ENCODE measurements at regions not wholly inside any gene's neighbourhood (a gene's known extent, or its start where the extent isn't known, plus 50 kb on each side); places are given as distances from the start of the nearest gene placed in this dataset.

DNA sequence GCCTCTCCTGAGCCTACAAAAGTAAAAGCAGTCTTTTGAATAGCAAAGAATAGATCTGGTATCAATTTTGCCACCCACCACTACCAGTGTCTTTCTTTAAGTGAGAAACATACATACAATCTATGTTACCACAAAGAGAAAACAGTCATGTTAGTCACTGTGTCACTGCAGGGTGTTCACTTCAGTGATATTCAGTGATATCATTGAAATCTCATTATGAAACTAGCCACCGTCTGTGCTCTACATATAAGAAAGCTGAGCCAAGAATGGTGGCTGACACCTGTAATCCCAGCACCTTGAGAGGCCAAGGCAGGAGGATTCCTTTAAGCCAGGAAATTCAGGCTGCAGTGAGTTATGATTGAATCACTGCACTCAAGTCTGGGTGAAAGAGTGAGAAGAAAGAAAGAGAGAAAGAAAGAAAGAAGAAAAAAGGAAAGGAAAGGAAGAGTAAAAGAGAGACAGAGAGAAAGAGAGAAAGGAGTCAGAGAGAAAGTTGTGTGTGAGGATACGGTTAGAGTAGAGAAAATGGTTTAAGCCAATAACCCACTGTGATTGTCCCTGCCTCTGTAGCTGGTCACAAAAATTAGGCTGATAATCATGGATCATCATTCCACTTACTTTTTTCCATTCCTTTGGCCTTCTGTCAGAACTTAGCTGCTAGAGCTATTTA lies 847.1 kb downstream of the FAM181B start:
- Histone ChIP-seq H3K4me1 (ENCODE audit: control insufficient read depth, insufficient read depth, low read length) (no peaks in the 10 kb centered on the region), H3K9ac (ENCODE audit: low read length) (no peak overlapping the region), H3K27me3 (replicated peaks; ENCODE audit: control insufficient read depth, insufficient read depth, low read length) (no peaks in the 10 kb centered on the region), H3K9me3 (ENCODE audit: control insufficient read depth, low read length) (peaks cover 8% of the 10 kb centered on the region), H3K36me3 (ENCODE audit: control insufficient read depth, insufficient read depth, low read length, severe bottlenecking) (no peaks in the 10 kb centered on the region), H3K4me3 (ENCODE audit: low read length) (no peak overlapping the region)
- no peak for DNase-seq (ENCODE audit: low read depth)

DNA sequence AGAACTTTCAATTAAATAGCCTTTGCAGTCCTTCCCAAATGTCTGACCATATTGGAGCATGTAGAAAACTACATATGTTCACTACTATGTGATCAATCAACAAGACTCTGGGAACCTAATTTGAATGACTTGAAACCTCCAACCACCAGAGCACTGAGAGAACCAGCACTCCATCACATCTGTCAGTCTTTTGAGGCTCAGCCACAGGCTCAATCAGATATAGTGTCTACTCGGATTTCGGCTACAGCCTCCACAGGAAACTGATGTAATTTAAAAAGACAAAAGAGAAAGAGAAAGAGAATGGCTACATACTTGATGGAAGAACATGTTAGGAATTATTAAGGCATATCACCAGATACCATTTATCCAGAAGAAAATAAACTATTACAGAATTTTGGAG lies 859.0 kb downstream of the FAM181B start:
- DNase-seq (ENCODE audit: low read depth): no peak
- Histone ChIP-seq H3K4me1 (ENCODE audit: control insufficient read depth, insufficient read depth, low read length) (no peaks in the 10 kb centered on the region), H3K9me3 (ENCODE audit: control insufficient read depth, low read length) (no peaks in the 10 kb centered on the region), H3K4me3 (ENCODE audit: low read length) (no peak overlapping the region), H3K27me3 (replicated peaks; ENCODE audit: control insufficient read depth, insufficient read depth, low read length) (no peaks in the 10 kb centered on the region), H3K36me3 (ENCODE audit: control insufficient read depth, insufficient read depth, low read length, severe bottlenecking) (no peaks in the 10 kb centered on the region), H3K9ac (ENCODE audit: low read length) (no peak overlapping the region)

DNA sequence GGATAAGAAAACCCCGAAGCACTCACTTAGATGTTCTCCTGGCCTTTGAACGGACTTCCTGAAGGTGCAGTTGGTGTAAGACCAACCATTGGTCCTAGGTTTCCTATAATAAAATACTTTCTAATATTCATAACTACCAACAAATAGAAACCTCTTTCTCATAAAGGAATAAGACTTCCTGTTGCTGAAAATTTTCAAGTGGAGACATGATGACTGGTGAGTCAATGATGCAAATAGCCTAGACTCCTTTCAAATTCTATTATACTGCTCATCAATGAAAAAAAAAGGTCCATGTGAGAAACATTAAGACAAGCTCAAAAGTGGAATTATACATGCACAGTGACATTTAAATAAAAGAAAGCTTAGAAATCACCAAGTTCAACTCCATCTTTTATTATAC lies 862.8 kb downstream of the FAM181B start:
- Histone ChIP-seq H3K36me3 (ENCODE audit: control insufficient read depth, insufficient read depth, low read length, severe bottlenecking) (no peaks in the 10 kb centered on the region), H3K9me3 (ENCODE audit: control insufficient read depth, low read length) (no peaks in the 10 kb centered on the region), H3K4me1 (ENCODE audit: control insufficient read depth, insufficient read depth, low read length) (no peaks in the 10 kb centered on the region), H3K4me3 (ENCODE audit: low read length) (no peak overlapping the region), H3K9ac (ENCODE audit: low read length) (no peak overlapping the region), H3K27me3 (replicated peaks; ENCODE audit: control insufficient read depth, insufficient read depth, low read length) (no peaks in the 10 kb centered on the region)
- no peak for DNase-seq (ENCODE audit: low read depth)

DNA sequence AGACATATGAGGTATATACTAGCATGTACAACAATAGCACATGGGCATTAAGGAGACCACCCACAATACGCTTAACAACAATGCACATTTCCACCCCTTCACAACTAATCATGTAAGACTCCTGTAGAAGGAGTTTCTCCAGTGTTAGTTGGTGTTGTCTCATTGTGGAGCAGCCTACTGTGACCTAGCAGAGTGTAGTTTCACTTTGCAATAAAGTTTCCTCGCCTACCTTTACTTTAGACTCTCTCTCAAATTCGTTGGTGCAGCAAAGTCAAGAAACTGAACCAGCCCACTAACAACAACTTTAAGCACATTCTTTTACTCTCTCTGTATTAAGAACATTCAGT lies 863.6 kb downstream of the FAM181B start:
- Histone ChIP-seq H3K9me3 (ENCODE audit: control insufficient read depth, low read length) (no peaks in the 10 kb centered on the region), H3K9ac (ENCODE audit: low read length) (no peak overlapping the region), H3K4me3 (ENCODE audit: low read length) (no peak overlapping the region), H3K27me3 (replicated peaks; ENCODE audit: control insufficient read depth, insufficient read depth, low read length) (no peaks in the 10 kb centered on the region), H3K36me3 (ENCODE audit: control insufficient read depth, insufficient read depth, low read length, severe bottlenecking) (no peaks in the 10 kb centered on the region), H3K4me1 (ENCODE audit: control insufficient read depth, insufficient read depth, low read length) (no peaks in the 10 kb centered on the region)
- DNase-seq (ENCODE audit: low read depth): no peak

DNA sequence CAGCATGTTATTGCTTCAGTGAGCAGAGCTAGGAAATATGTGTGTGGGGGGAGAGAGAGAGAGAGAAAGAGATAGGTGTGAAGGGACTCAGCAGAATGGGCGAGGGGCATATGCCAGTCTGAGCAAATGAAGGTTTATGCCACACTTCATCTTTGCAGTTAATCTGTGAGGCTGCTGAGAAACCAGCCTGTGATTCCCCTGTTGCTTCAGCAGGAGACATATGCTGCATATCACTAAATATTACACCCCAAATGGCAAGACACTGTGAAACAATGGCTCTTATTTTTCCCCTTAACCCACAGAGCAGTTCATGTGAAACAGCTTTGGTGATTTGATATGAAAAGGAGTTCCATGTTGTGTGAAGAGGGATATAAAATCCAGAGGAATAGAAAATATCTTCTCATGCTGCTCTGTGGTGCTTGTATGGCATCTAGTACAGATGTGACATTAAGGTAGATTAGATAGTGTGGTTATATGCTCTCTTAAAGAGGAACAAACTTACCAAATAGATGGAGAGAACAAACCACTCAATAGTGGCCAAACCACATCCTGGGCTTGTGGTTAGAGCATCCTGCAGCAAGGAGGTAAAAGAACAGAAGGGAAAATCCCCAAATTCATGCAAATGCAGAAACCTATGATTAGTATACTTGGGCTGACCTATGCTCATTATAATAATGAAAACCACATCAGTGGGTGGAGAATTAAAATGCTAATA lies 864.2 kb downstream of the FAM181B start:
- no peaks in the 10 kb centered on the region for H3K27me3 ChIP-seq (replicated peaks; ENCODE audit: control insufficient read depth, insufficient read depth, low read length)
- H3K9ac ChIP-seq (ENCODE audit: low read length): no peak overlapping the region
- H3K9me3 ChIP-seq (ENCODE audit: control insufficient read depth, low read length): no peaks in the 10 kb centered on the region
- no peaks in the 10 kb centered on the region for H3K4me1 ChIP-seq (ENCODE audit: control insufficient read depth, insufficient read depth, low read length)
- H3K4me3 ChIP-seq (ENCODE audit: low read length): no peak overlapping the region
- H3K36me3 ChIP-seq (ENCODE audit: control insufficient read depth, insufficient read depth, low read length, severe bottlenecking): no peaks in the 10 kb centered on the region
- DNase-seq (ENCODE audit: low read depth): no peak

DNA sequence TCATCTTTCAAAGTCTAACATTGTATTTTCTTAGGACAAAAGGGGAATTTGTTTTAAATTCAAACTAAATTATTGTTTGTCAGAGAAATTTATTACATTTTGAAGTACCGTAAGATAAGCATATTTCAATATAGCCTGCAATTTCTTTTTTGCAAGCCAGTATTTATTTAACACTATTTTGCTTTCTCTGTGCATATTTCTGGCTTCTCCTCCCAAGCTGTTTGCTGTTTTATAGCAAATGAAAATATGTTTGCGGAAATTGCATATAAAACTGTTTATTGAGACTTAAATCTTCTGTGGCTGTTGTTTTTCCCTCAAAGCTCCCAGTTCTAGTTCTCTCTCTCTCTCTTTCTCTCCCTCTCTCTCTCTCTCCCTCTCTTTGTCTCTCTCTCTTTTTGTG lies 866.8 kb downstream of the FAM181B start:
- Histone ChIP-seq H3K4me3 (ENCODE audit: low read length) (no peak overlapping the region), H3K9me3 (ENCODE audit: control insufficient read depth, low read length) (no peaks in the 10 kb centered on the region), H3K4me1 (ENCODE audit: control insufficient read depth, insufficient read depth, low read length) (no peaks in the 10 kb centered on the region), H3K36me3 (ENCODE audit: control insufficient read depth, insufficient read depth, low read length, severe bottlenecking) (no peaks in the 10 kb centered on the region), H3K27me3 (replicated peaks; ENCODE audit: control insufficient read depth, insufficient read depth, low read length) (no peaks in the 10 kb centered on the region), H3K9ac (ENCODE audit: low read length) (no peak overlapping the region)
- DNase-seq (ENCODE audit: low read depth): no peak

DNA sequence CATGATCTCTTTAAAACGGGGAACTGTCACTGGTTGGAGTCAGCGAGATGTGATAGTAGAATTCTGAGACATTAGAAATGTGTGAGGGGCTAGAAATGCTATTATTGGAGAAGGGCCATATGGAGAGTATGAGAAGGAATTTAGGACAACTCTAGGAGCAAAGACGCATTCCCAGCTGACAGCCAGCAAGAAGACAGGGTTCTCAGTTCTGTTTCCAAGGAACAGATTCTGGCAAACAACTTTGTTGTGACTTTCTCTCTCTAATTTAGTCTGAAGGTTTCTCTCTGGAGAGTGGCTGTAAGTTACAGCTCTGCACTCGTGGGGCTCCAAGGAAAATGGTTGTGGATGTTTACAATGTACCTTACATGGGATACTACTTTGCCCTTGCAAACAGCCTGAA lies 876.3 kb downstream of the FAM181B start:
- DNase-seq (ENCODE audit: low read depth): no peak
- Histone ChIP-seq H3K9me3 (ENCODE audit: control insufficient read depth, low read length) (no peaks in the 10 kb centered on the region), H3K36me3 (ENCODE audit: control insufficient read depth, insufficient read depth, low read length, severe bottlenecking) (no peaks in the 10 kb centered on the region), H3K4me1 (ENCODE audit: control insufficient read depth, insufficient read depth, low read length) (no peaks in the 10 kb centered on the region), H3K4me3 (ENCODE audit: low read length) (no peak overlapping the region), H3K27me3 (replicated peaks; ENCODE audit: control insufficient read depth, insufficient read depth, low read length) (no peaks in the 10 kb centered on the region), H3K9ac (ENCODE audit: low read length) (no peak overlapping the region)

DNA sequence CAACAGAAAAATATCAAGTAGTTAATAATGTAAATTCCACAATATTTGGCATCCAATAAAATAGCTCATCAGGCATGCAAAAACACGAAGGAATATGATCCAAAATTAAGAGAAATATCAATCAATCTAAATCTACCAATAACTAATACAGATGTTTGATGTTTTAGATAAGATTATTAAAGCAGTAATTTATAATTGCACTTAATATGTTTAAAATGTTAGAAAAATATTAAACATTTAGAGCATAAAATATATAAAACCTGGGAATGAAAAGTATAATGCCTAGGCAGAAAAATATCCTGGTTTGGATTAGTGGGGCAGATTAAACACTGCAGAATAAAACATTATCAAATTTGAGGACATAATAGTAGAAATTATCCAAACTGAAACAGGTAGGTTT lies 879.9 kb downstream of the FAM181B start:
- Histone ChIP-seq H3K27me3 (replicated peaks; ENCODE audit: control insufficient read depth, insufficient read depth, low read length) (no peaks in the 10 kb centered on the region), H3K4me3 (ENCODE audit: low read length) (no peak overlapping the region), H3K4me1 (ENCODE audit: control insufficient read depth, insufficient read depth, low read length) (no peaks in the 10 kb centered on the region), H3K9ac (ENCODE audit: low read length) (no peak overlapping the region), H3K9me3 (ENCODE audit: control insufficient read depth, low read length) (no peaks in the 10 kb centered on the region), H3K36me3 (ENCODE audit: control insufficient read depth, insufficient read depth, low read length, severe bottlenecking) (no peaks in the 10 kb centered on the region)
- DNase-seq (ENCODE audit: low read depth): no peak

DNA sequence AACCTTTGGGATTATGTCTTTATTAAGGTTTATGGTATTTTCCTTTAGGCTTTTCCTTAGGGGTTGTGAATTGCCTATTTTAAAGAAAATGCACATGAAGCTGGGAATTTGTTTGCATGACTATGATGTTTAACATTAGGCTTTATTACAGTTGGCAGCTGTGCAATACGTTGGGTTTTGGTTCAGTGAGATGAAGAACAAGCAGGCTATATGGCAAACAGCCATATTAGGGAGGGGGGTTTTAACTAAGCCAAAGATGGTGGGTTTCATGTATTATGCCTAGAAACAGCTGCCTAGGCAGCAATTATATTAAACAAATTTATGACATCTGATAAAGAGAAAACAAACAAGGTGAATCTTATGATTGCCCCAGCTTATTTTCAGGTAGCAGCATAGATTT lies 880.8 kb downstream of the FAM181B start:
- DNase-seq (ENCODE audit: low read depth): no peak
- Histone ChIP-seq H3K27me3 (replicated peaks; ENCODE audit: control insufficient read depth, insufficient read depth, low read length) (no peaks in the 10 kb centered on the region), H3K4me1 (ENCODE audit: control insufficient read depth, insufficient read depth, low read length) (no peaks in the 10 kb centered on the region), H3K36me3 (ENCODE audit: control insufficient read depth, insufficient read depth, low read length, severe bottlenecking) (no peaks in the 10 kb centered on the region), H3K9ac (ENCODE audit: low read length) (no peak overlapping the region), H3K9me3 (ENCODE audit: control insufficient read depth, low read length) (no peaks in the 10 kb centered on the region), H3K4me3 (ENCODE audit: low read length) (no peak overlapping the region)

DNA sequence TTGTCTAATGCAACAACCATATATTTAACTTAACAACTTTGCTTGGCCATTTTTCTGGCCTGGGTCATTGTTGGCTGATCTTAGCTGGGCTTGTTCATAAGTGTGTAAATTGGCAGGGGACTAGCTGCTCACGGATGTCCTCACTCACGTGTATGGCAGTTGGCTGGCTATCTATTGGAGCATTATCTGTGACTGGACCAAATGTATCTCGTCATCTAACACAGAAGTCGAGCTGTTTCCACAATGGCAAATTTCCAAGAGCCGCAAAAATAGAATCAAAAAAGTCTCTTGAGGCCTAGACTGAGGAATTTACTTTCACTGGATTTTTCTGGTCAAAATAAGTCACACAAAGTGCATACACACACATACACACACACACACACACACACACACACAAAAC lies 893.3 kb downstream of the FAM181B start:
- Histone ChIP-seq H3K9me3 (ENCODE audit: control insufficient read depth, low read length) (peaks cover 11% of the 10 kb centered on the region), H3K36me3 (ENCODE audit: control insufficient read depth, insufficient read depth, low read length, severe bottlenecking) (no peaks in the 10 kb centered on the region), H3K27me3 (replicated peaks; ENCODE audit: control insufficient read depth, insufficient read depth, low read length) (no peaks in the 10 kb centered on the region), H3K4me3 (ENCODE audit: low read length) (no peak overlapping the region), H3K9ac (ENCODE audit: low read length) (no peak overlapping the region), H3K4me1 (ENCODE audit: control insufficient read depth, insufficient read depth, low read length) (no peaks in the 10 kb centered on the region)
- no peak for DNase-seq (ENCODE audit: low read depth)

DNA sequence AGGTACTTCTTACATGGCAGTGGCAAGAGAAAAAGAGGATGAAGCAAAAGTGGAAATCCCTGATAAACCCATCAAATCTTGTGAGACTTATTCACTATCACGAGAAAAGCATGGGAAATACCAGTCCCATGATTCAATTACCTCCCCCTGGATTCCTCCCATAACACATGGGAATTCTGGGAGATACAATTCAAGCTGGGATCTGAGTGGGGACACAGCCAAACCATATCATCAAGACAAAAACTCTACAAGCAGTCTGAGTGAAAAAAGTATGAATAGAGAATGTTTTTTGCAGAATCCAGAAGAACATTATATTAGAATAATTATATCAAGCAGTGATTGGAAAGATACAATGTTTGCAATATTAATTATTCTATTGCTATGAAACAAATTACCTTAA lies 893.7 kb downstream of the FAM181B start:
- Histone ChIP-seq H3K4me3 (ENCODE audit: low read length) (no peak overlapping the region), H3K36me3 (ENCODE audit: control insufficient read depth, insufficient read depth, low read length, severe bottlenecking) (no peaks in the 10 kb centered on the region), H3K9ac (ENCODE audit: low read length) (no peak overlapping the region), H3K27me3 (replicated peaks; ENCODE audit: control insufficient read depth, insufficient read depth, low read length) (no peaks in the 10 kb centered on the region), H3K4me1 (ENCODE audit: control insufficient read depth, insufficient read depth, low read length) (no peaks in the 10 kb centered on the region), H3K9me3 (ENCODE audit: control insufficient read depth, low read length) (peaks cover 11% of the 10 kb centered on the region)
- no peak for DNase-seq (ENCODE audit: low read depth)

DNA sequence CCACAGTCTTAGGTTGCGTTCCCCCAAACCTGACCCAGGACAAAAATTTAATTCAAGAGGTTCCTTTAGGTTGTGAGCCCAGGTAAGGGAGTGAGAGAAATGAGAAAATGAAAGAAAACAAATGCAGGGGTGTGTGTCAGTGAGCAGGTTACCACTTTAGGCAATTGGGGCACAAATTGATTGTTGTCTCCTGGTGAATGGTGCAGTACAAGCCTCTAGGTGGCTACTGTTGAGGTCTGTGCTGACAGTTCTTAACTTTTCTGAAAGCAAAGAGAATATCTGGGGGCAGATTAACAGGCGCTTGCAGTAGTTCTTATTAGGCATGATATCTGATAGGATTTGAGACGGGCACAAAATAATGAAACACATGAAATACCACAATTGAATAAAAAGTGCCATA lies 894.6 kb downstream of the FAM181B start:
- no peak overlapping the region for H3K4me3 ChIP-seq (ENCODE audit: low read length)
- DNase-seq (ENCODE audit: low read depth): no peak
- no peaks in the 10 kb centered on the region for H3K36me3 ChIP-seq (ENCODE audit: control insufficient read depth, insufficient read depth, low read length, severe bottlenecking)
- peaks cover 11% of the 10 kb centered on the region for H3K9me3 ChIP-seq (ENCODE audit: control insufficient read depth, low read length)
- no peak overlapping the region for H3K9ac ChIP-seq (ENCODE audit: low read length)
- no peaks in the 10 kb centered on the region for H3K4me1 ChIP-seq (ENCODE audit: control insufficient read depth, insufficient read depth, low read length)
- no peaks in the 10 kb centered on the region for H3K27me3 ChIP-seq (replicated peaks; ENCODE audit: control insufficient read depth, insufficient read depth, low read length)

Measured in adipocyte (in vitro differentiated cells).